ENCODE measurements at regions not wholly inside any gene's neighbourhood (a gene's known extent, or its start where the extent isn't known, plus 50 kb on each side); places are given as distances from the start of the nearest gene placed in this dataset.

DNA sequence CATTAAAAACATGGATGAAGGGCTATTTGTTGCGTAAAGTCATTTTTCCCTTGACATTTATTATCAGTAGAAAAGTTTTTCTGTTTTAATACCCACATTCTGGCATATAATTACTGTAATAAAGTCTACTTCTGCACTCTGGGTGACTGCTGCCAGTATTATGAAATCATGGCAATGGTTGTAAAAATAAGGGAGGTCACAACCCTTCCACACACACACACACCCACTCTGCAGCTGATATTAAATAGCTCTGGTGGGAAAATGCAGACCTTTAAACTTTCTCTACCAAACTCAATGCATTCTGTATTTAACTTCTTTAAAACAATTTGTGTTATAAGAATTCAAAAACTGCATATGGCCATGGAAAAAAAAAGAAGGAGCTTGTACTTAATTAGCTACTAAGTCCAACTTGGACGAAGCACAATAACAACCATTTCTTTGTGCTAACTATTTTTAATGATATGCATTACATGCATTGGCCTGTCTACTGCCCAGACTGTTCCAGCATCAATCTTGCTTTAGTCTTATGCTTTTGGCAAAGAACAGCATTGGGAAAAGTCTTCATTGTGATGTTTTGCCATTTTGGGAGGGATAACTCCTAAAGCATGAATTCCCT, 137.6 kb upstream of the MAP3K1 start:
- H3K79me2 ChIP-seq (ENCODE audit: insufficient read depth, low read length): no peaks in the 10 kb centered on the region
- no peaks in the 10 kb centered on the region for H4K20me1 ChIP-seq (ENCODE audit: insufficient read depth, low read length)
- H3K36me3 ChIP-seq (replicated peaks in 1 of 2; ENCODE audit: control insufficient read depth in 1 of 2, insufficient read depth in 2 of 2, low read length in 2 of 2): no peaks in the 10 kb centered on the region
- H3K9me3 Mint-ChIP-seq: peaks cover 0 to 5% (median 0%) of the 10 kb centered on the region in 7 donors
- peak overlapping the region in 1 of 2 donors; percentile 57 for H3K27ac ChIP-seq (ENCODE audit: low read depth in 1 of 2, low read length in 2 of 2)
- H3K4me2 ChIP-seq (replicated peaks; ENCODE audit: extremely low read depth, low read length, poor library complexity, severe bottlenecking): peak overlapping the region; percentile 40
- no peak overlapping the region for H2AFZ ChIP-seq (ENCODE audit: insufficient read depth, low read depth, low read length, poor library complexity, severe bottlenecking)
- H3K9ac ChIP-seq (ENCODE audit: insufficient read depth, low read length, poor library complexity, severe bottlenecking): no peak overlapping the region
- H3K27me3 ChIP-seq (ENCODE audit: control insufficient read depth in 2 of 2, insufficient read depth in 2 of 2, low read length in 2 of 2): no peaks in the 10 kb centered on the region
- WGBS (ENCODE audit: insufficient coverage): no CpG with 5 or more reads among the region's 2 CpGs
- peak overlapping the region in 4 of 7 donors; percentile 35 to 85 (median 84) for H3K27ac Mint-ChIP-seq
- no peaks in the 10 kb centered on the region for H3K9me3 ChIP-seq (replicated peaks in 1 of 2; ENCODE audit: control insufficient read depth in 1 of 2, insufficient read depth in 1 of 2, low read length in 2 of 2)
- peaks cover 66 to 76% of the 10 kb centered on the region in 2 donors for H3K4me1 ChIP-seq (ENCODE audit: control insufficient read depth in 1 of 2, insufficient read depth in 2 of 2, low read length in 2 of 2)
- H3K4me1 Mint-ChIP-seq: peaks cover 84% of the 10 kb centered on the region
- no peak overlapping the region for H3K4me3 Mint-ChIP-seq
- TF ChIP-seq, protein P1, sequence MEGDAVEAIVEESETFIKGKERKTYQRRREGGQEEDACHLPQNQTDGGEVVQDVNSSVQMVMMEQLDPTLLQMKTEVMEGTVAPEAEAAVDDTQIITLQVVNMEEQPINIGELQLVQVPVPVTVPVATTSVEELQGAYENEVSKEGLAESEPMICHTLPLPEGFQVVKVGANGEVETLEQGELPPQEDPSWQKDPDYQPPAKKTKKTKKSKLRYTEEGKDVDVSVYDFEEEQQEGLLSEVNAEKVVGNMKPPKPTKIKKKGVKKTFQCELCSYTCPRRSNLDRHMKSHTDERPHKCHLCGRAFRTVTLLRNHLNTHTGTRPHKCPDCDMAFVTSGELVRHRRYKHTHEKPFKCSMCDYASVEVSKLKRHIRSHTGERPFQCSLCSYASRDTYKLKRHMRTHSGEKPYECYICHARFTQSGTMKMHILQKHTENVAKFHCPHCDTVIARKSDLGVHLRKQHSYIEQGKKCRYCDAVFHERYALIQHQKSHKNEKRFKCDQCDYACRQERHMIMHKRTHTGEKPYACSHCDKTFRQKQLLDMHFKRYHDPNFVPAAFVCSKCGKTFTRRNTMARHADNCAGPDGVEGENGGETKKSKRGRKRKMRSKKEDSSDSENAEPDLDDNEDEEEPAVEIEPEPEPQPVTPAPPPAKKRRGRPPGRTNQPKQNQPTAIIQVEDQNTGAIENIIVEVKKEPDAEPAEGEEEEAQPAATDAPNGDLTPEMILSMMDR (IDR thresholded peaks at IDR 0.05): no peak
- peaks cover 3 to 14% of the 10 kb centered on the region in 2 donors for H3K36me3 Mint-ChIP-seq
- no peak for DNase-seq
- peaks cover 0 to 5% (median 1%) of the 10 kb centered on the region in 3 donors for H3K27me3 Mint-ChIP-seq (ENCODE audit: low read depth in 3 of 3)
- intact Hi-C loops (cut with micrococcal nuclease): no loop called here
- H3K4me3 ChIP-seq (replicated peaks in 1 of 3; ENCODE audit: low read depth in 2 of 3, low read length in 3 of 3): no peak overlapping the region

DNA sequence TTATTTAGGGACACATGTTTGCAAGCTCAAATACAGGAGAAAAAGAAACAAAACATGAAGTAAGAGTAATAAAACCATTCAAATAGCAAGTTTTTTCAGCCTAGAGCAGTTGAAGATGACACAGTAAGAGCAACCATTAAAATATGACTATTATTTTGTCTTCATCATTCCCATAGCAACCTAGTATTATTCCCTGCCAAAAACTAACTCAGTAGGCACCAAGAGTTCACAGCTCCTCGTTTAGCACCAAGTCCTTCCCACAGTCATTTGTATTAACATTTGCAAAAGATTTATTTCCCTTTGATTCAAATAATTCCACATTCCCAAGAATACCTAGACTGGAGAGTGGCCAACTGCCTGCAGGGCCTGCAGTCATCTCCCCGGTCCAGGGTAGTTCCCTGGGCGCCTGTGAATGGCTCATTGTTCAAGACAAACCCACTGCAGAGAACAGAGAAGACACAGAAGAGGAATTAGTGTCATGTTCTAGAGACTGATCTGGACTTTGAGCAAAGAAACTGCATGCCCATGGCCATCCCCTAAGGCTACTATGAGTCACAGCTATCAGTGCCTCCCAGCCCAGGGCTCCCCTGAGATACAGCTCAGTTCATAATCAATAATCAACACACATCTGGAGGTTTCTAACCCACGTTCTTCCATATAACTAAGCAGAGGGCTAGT, 139.1 kb upstream of the MAP3K1 start:
- TF ChIP-seq, protein P1 (IDR thresholded peaks at IDR 0.05): no peak
- no peaks in the 10 kb centered on the region for H3K79me2 ChIP-seq (ENCODE audit: insufficient read depth, low read length)
- Mint-ChIP-seq H3K27ac (peak overlapping the region in 4 of 7 donors; percentile 21 to 68 (median 36)), H3K9me3 (peaks cover 0 to 2% (median 0%) of the 10 kb centered on the region in 7 donors), H3K4me3 (no peak overlapping the region), H3K4me1 (peaks cover 94% of the 10 kb centered on the region), H3K27me3 (ENCODE audit: low read depth in 3 of 3) (peaks cover 0 to 5% (median 1%) of the 10 kb centered on the region in 3 donors), H3K36me3 (peaks cover 3 to 12% of the 10 kb centered on the region in 2 donors)
- H3K27ac ChIP-seq (ENCODE audit: low read depth in 1 of 2, low read length in 2 of 2): peak overlapping the region in 1 of 2 donors; percentile 57
- intact Hi-C loops (cut with micrococcal nuclease): no loop called here
- H3K36me3 ChIP-seq (replicated peaks in 1 of 2; ENCODE audit: control insufficient read depth in 1 of 2, insufficient read depth in 2 of 2, low read length in 2 of 2): no peaks in the 10 kb centered on the region
- H3K9me3 ChIP-seq (replicated peaks in 1 of 2; ENCODE audit: control insufficient read depth in 1 of 2, insufficient read depth in 1 of 2, low read length in 2 of 2): no peaks in the 10 kb centered on the region
- no peak overlapping the region for H3K4me2 ChIP-seq (replicated peaks; ENCODE audit: extremely low read depth, low read length, poor library complexity, severe bottlenecking)
- H3K9ac ChIP-seq (ENCODE audit: insufficient read depth, low read length, poor library complexity, severe bottlenecking): no peak overlapping the region
- peaks cover 82 to 91% of the 10 kb centered on the region in 2 donors for H3K4me1 ChIP-seq (ENCODE audit: control insufficient read depth in 1 of 2, insufficient read depth in 2 of 2, low read length in 2 of 2)
- DNase-seq: peak in 1 of 3 donors; percentile 17
- no peaks in the 10 kb centered on the region for H4K20me1 ChIP-seq (ENCODE audit: insufficient read depth, low read length)
- no peak overlapping the region for H2AFZ ChIP-seq (ENCODE audit: insufficient read depth, low read depth, low read length, poor library complexity, severe bottlenecking)
- H3K27me3 ChIP-seq (ENCODE audit: control insufficient read depth in 2 of 2, insufficient read depth in 2 of 2, low read length in 2 of 2): no peaks in the 10 kb centered on the region
- no peak overlapping the region for H3K4me3 ChIP-seq (replicated peaks in 1 of 3; ENCODE audit: low read depth in 2 of 3, low read length in 3 of 3)
- WGBS (ENCODE audit: insufficient coverage): 83% methylated on average over 1 of the region's 4 CpGs
